ENCODE measurements at regions not wholly inside any gene's neighbourhood (a gene's known extent, or its start where the extent isn't known, plus 50 kb on each side); places are given as distances from the start of the nearest gene placed in this dataset.
"Not testable (repeated sequence)": the region's sequence is repeated elsewhere in the genome, so short reads cannot be mapped to it uniquely, and the experiment has no call there.

GRCh38 chr5:152456815-152457443 lies 51.9 kb upstream of the NMUR2 start:
- DNase-seq: no peak

GRCh38 chr5:152462021-152462721 lies 57.1 kb upstream of the NMUR2 start:
- no peak for DNase-seq

- DNase-seq: no peak
Measured at GRCh38 chr5:152464048-152464447, 59.0 kb upstream of the NMUR2 start.

- no peak for DNase-seq
Measured at GRCh38 chr5:152465140-152465539, 60.1 kb upstream of the NMUR2 start.

GRCh38 chr5:152466085-152466745 lies 61.1 kb upstream of the NMUR2 start:
- DNase-seq: no peak

- no peak for DNase-seq
Measured at GRCh38 chr5:152470167-152470566, 65.1 kb upstream of the NMUR2 start.

GRCh38 chr5:152472083-152472482 lies 67.0 kb upstream of the NMUR2 start:
- no peak for DNase-seq

GRCh38 chr5:152474961-152475360 lies 69.9 kb upstream of the NMUR2 start:
- no peak for DNase-seq

- no peak for DNase-seq
Measured at GRCh38 chr5:152477536-152477935, 72.5 kb upstream of the NMUR2 start.

GRCh38 chr5:152479866-152480265 lies 74.8 kb upstream of the NMUR2 start:
- not testable (repeated sequence) for DNase-seq

GRCh38 chr5:152480677-152481076 lies 75.6 kb upstream of the NMUR2 start:
- not testable (repeated sequence) for DNase-seq

- no peak for DNase-seq
Measured at GRCh38 chr5:152487130-152487529, 82.1 kb upstream of the NMUR2 start.

- DNase-seq: no peak
Measured at GRCh38 chr5:152488869-152489268, 83.8 kb upstream of the NMUR2 start.

GRCh38 chr5:152499814-152500535 lies 94.9 kb upstream of the NMUR2 start:
- DNase-seq: no peak

- no peak for DNase-seq
Measured at GRCh38 chr5:152501294-152501693, 96.2 kb upstream of the NMUR2 start.

- DNase-seq: no peak
Measured at GRCh38 chr5:152503206-152503605, 98.1 kb upstream of the NMUR2 start.

GRCh38 chr5:152505442-152506042 lies 100.5 kb upstream of the NMUR2 start:
- DNase-seq: peak; percentile 4 to 7

- no peak for DNase-seq
Measured at GRCh38 chr5:152511120-152511519, 106.0 kb upstream of the NMUR2 start.

GRCh38 chr5:152511531-152512132 lies 106.6 kb upstream of the NMUR2 start:
- no peak for DNase-seq

GRCh38 chr5:152514827-152515397 lies 109.8 kb upstream of the NMUR2 start:
- DNase-seq: no peak

GRCh38 chr5:152523964-152524363 lies 118.9 kb upstream of the NMUR2 start:
- no peak for DNase-seq

- DNase-seq: no peak
Measured at GRCh38 chr5:152527358-152528052, 122.4 kb upstream of the NMUR2 start.
